ENCODE measurements at regions not wholly inside any gene's neighbourhood (a gene's known extent, or its start where the extent isn't known, plus 50 kb on each side); places are given as distances from the start of the nearest gene placed in this dataset.

DNA sequence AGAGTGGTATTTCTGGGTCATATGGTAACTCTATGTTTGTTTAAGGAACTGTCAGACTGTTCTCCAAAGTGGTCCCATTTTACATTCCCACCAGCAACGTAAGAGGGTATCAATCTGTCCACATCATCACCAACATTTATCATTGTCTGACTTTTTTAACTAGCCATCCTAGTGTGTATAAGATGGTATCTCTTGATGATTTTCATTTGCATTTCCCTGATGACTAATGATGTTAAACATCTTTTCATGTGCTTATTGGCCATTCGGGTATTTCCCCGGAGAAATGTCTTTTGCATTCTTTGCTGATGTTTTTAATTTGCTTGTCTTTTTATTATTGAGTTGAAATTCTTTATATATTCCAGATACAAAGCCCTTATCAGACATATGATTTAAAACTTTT, 370.1 kb upstream of the NR5A2 start:
- Histone ChIP-seq H3K4me3 (ENCODE audit: severe bottlenecking) (no peak overlapping the region), H3K27me3 (ENCODE audit: insufficient read depth, poor library complexity, severe bottlenecking) (no peaks in the 10 kb centered on the region), H3K4me1 (ENCODE audit: insufficient read depth, poor library complexity, severe bottlenecking) (no peaks in the 10 kb centered on the region), H3K9me3 (ENCODE audit: severe bottlenecking) (no peaks in the 10 kb centered on the region), H3K27ac (ENCODE audit: poor library complexity, severe bottlenecking) (no peak overlapping the region), H3K36me3 (ENCODE audit: low read depth) (no peaks in the 10 kb centered on the region)
- ATAC-seq (ENCODE audit: low read depth) (no peak), DNase-seq (ENCODE audit: low spot score) (no peak)
- TF ChIP-seq, protein P1, sequence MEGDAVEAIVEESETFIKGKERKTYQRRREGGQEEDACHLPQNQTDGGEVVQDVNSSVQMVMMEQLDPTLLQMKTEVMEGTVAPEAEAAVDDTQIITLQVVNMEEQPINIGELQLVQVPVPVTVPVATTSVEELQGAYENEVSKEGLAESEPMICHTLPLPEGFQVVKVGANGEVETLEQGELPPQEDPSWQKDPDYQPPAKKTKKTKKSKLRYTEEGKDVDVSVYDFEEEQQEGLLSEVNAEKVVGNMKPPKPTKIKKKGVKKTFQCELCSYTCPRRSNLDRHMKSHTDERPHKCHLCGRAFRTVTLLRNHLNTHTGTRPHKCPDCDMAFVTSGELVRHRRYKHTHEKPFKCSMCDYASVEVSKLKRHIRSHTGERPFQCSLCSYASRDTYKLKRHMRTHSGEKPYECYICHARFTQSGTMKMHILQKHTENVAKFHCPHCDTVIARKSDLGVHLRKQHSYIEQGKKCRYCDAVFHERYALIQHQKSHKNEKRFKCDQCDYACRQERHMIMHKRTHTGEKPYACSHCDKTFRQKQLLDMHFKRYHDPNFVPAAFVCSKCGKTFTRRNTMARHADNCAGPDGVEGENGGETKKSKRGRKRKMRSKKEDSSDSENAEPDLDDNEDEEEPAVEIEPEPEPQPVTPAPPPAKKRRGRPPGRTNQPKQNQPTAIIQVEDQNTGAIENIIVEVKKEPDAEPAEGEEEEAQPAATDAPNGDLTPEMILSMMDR (IDR thresholded peaks at IDR 0.05; ENCODE audit: poor library complexity, severe bottlenecking), result no peak

DNA sequence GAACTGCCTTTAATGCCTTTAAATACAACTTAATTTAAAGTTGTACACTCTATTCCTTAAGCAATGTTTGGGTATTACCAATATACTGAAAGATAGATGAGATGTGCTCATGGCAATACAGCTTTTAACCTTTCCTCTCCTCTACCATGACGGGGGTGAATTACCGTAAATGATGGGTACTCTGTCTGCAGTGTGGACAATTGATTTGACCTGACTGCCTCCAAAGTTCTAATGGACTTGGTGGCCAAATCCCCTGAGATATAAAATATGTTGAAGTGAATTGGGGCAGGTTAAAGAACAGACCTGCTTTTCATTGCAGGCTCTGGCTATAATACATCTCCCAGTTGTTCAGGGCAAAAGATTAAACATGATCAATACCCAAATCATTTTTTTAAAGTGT, 367.4 kb upstream of the NR5A2 start:
- H3K4me1 ChIP-seq (ENCODE audit: insufficient read depth, poor library complexity, severe bottlenecking), result no peaks in the 10 kb centered on the region
- TF ChIP-seq, protein P1 (IDR thresholded peaks at IDR 0.05; ENCODE audit: poor library complexity, severe bottlenecking), result no peak
- DNase-seq (ENCODE audit: low spot score), result no peak
- H3K4me3 ChIP-seq (ENCODE audit: severe bottlenecking), result no peak overlapping the region
- no peaks in the 10 kb centered on the region for H3K27me3 ChIP-seq (ENCODE audit: insufficient read depth, poor library complexity, severe bottlenecking)
- no peaks in the 10 kb centered on the region for H3K36me3 ChIP-seq (ENCODE audit: low read depth)
- ATAC-seq (ENCODE audit: low read depth), result no peak
- H3K9me3 ChIP-seq (ENCODE audit: severe bottlenecking), result no peaks in the 10 kb centered on the region
- no peak overlapping the region for H3K27ac ChIP-seq (ENCODE audit: poor library complexity, severe bottlenecking)

DNA sequence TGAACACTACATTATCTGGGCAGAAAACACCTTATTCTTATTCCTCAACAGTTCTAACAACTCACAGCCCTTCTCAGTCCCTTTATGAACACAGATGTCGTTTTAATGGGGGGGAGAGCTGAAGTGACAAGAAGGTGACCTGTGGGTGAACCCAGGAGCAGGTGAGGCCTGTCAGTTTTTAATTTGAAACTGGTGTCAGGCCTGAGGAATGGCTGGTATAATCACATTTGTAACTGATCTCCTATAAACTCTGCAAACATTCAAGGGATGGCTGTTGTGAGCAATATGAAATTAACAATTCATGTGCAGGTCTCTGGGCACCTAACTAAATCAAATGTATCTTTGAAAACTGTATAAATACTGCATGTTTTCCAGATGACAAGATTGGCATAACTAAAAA, 362.1 kb upstream of the NR5A2 start:
- H3K4me3 ChIP-seq (ENCODE audit: severe bottlenecking), result no peak overlapping the region

DNA sequence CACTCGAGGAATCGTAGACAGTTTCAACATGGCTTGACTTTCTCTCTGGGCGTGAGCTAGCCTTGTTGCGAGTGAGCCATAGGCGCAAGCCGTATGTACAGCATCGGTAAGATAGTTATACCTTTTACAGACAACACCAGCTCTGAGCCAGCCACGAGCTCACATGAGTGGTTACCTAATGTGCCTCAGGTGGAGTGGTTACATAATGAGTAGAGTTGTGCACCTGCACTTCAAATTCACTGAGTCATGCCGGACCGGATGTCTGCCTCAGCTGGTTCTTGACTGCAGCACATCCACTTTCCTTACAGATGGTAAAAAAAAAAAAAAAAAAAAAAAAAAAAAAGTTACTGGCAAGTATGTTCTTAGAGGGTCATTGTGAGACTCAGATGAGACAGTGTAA, 360.4 kb upstream of the NR5A2 start:
- no peaks in the 10 kb centered on the region for H3K4me1 ChIP-seq (ENCODE audit: insufficient read depth, poor library complexity, severe bottlenecking)
- ATAC-seq (ENCODE audit: low read depth), result no peak

More for the DNA sequence above, 362.1 kb upstream of the NR5A2 start:
- no peak overlapping the region for H3K27ac ChIP-seq (ENCODE audit: poor library complexity, severe bottlenecking)
- no peaks in the 10 kb centered on the region for H3K9me3 ChIP-seq (ENCODE audit: severe bottlenecking)
- DNase-seq (ENCODE audit: low spot score) (no peak), ATAC-seq (ENCODE audit: low read depth) (no peak)
- no peaks in the 10 kb centered on the region for H3K36me3 ChIP-seq (ENCODE audit: low read depth)
- no peaks in the 10 kb centered on the region for H3K4me1 ChIP-seq (ENCODE audit: insufficient read depth, poor library complexity, severe bottlenecking)
- TF ChIP-seq, protein P1 (IDR thresholded peaks at IDR 0.05; ENCODE audit: poor library complexity, severe bottlenecking), result no peak
- H3K27me3 ChIP-seq (ENCODE audit: insufficient read depth, poor library complexity, severe bottlenecking), result no peaks in the 10 kb centered on the region

DNA sequence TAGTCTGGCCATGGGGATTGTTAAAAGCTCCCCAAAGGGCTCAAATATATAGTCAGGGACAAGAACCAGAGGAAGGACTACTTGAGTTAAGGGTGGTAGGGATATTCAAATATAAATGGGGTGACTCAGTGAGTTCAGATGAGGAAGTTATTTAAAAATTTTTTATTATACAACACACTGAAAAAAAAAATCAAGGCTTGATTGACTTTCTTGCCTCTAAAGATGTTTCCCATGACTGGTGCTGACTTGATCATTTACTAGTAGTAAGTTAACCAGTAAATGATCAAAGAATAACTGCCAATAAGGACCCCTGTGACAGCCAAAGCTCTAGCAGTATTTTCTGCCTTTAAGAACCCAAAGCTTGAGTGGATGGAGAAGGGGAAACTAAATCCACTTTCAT, 357.6 kb upstream of the NR5A2 start:
- no peak for ATAC-seq (ENCODE audit: low read depth)
- TF ChIP-seq, protein P1 (IDR thresholded peaks at IDR 0.05; ENCODE audit: poor library complexity, severe bottlenecking), result no peak
- no peaks in the 10 kb centered on the region for H3K36me3 ChIP-seq (ENCODE audit: low read depth)

More for the DNA sequence above, 360.4 kb upstream of the NR5A2 start:
- Histone ChIP-seq H3K36me3 (ENCODE audit: low read depth) (no peaks in the 10 kb centered on the region), H3K9me3 (ENCODE audit: severe bottlenecking) (no peaks in the 10 kb centered on the region), H3K27me3 (ENCODE audit: insufficient read depth, poor library complexity, severe bottlenecking) (no peaks in the 10 kb centered on the region), H3K4me3 (ENCODE audit: severe bottlenecking) (no peak overlapping the region), H3K27ac (ENCODE audit: poor library complexity, severe bottlenecking) (no peak overlapping the region)
- DNase-seq (ENCODE audit: low spot score), result no peak
- TF ChIP-seq, protein P1 (IDR thresholded peaks at IDR 0.05; ENCODE audit: poor library complexity, severe bottlenecking), result no peak

More for the DNA sequence above, 357.6 kb upstream of the NR5A2 start:
- Histone ChIP-seq H3K9me3 (ENCODE audit: severe bottlenecking) (no peaks in the 10 kb centered on the region), H3K4me3 (ENCODE audit: severe bottlenecking) (no peak overlapping the region), H3K4me1 (ENCODE audit: insufficient read depth, poor library complexity, severe bottlenecking) (no peaks in the 10 kb centered on the region), H3K27ac (ENCODE audit: poor library complexity, severe bottlenecking) (no peak overlapping the region), H3K27me3 (ENCODE audit: insufficient read depth, poor library complexity, severe bottlenecking) (no peaks in the 10 kb centered on the region)
- DNase-seq (ENCODE audit: low spot score), result no peak
